PC-3 (cell line): ENCODE measurements at regions not wholly inside any gene's neighbourhood (a gene's known extent, or its start where the extent isn't known, plus 50 kb on each side); places are given as distances from the start of the nearest gene placed in this dataset.

Experiments used
- ATAC-seq: fragments of 200-7000 bp; cut with Tn5 transposase; 2 replicates; pipeline ENCODE4 v1.9.1; 2020; ENCODE audit warnings: mild to moderate bottlenecking, moderate library complexity
- BruUV-seq: library from RNA; stranded (reverse); fragments of 400-500 nt; replicated peaks from 2 replicates; lab custom pipeline; 2021; lab: Mats Ljungman, UMichigan
- CTCF ChIA-PET: fragments of 300-600 bp; sonication (Branson Sonifier 250); formaldehyde crosslinking; loops from one replicate; lab custom pipeline; 2022; ENCODE audit warnings: antibody characterized with exemption; lab: Charles Lee
- POLR2A ChIA-PET: fragments of 300-600 bp; sonication (Branson Sonifier 250); formaldehyde crosslinking; loops from one replicate; lab custom pipeline; 2022; ENCODE audit warnings: antibody characterized with exemption; ENCODE audit not compliant: unreplicated experiment; lab: Charles Lee
- DNase-seq: peaks from one replicate; pipeline ENCODE4 v3.0.0-alpha.2; 2015
- H2AFZ ChIP-seq: fragments of 300-600 bp; sonication (generic); 2 replicates; pipeline ENCODE4 v1.6.0; 2016; ENCODE audit warnings: antibody characterized with exemption, low read length
- H3F3A ChIP-seq: fragments of 300-600 bp; sonication (generic); one replicate; pipeline ENCODE4 v1.6.0; 2017; ENCODE audit warnings: antibody characterized with exemption, low read length, control low read depth, mild to moderate bottlenecking; ENCODE audit not compliant: unreplicated experiment
- H3K27ac ChIP-seq: fragments of 300-600 bp; sonication (generic); 2 replicates; pipeline ENCODE4 v1.5.1; 2016; ENCODE audit warnings: mild to moderate bottlenecking, low read length
- H3K27me3 ChIP-seq: fragments of 300-600 bp; sonication (generic); 2 replicates; pipeline ENCODE4 v1.6.1; 2016; ENCODE audit warnings: low read length, mixed read lengths
- H3K36me3 ChIP-seq: fragments of 300-600 bp; sonication (generic); 2 replicates; pipeline ENCODE4 v1.6.1; 2016; ENCODE audit warnings: low read depth, mixed run types, low read length, mixed read lengths
- H3K4me1 ChIP-seq: fragments of 300-600 bp; sonication (generic); 2 replicates; pipeline ENCODE4 v1.5.1; 2016; ENCODE audit warnings: low read length; ENCODE audit not compliant: insufficient read depth
- H3K4me2 ChIP-seq: fragments of 300-600 bp; sonication (generic); 2 replicates; pipeline ENCODE4 v1.6.0; 2016; ENCODE audit warnings: low read length
- H3K4me3 ChIP-seq: fragments of 300-600 bp; sonication (generic); 2 replicates; pipeline ENCODE4 v1.5.1; 2016; ENCODE audit warnings: mild to moderate bottlenecking, low read length, mixed read lengths
- H3K79me2 ChIP-seq: fragments of 300-600 bp; sonication (generic); 2 replicates; pipeline ENCODE4 v1.6.1; 2017; ENCODE audit warnings: low read length, mixed read lengths
- H3K9ac ChIP-seq: fragments of 300-600 bp; sonication (generic); 2 replicates; pipeline ENCODE4 v1.6.0; 2016; ENCODE audit warnings: mild to moderate bottlenecking, low read length
- H3K9me2 ChIP-seq: fragments of 300-600 bp; sonication (generic); replicated peaks from 2 replicates; pipeline ENCODE4 v1.6.1; 2016; ENCODE audit warnings: mixed run types, low read length, mixed read lengths
- H3K9me3 ChIP-seq: fragments of 300-600 bp; sonication (generic); 2 replicates; pipeline ENCODE4 v1.6.1; 2016; ENCODE audit warnings: low read length, mixed read lengths
- H4K20me1 ChIP-seq: fragments of 300-600 bp; sonication (generic); 2 replicates; pipeline ENCODE4 v1.6.1; 2016; ENCODE audit warnings: low read length, mixed read lengths
- EZH2 ChIP-seq: fragments of 300-600 bp; sonication (generic); IDR thresholded peaks from one replicate; pipeline ENCODE4 v1.6.1; 2017; ENCODE audit warnings: antibody characterized with exemption, mild to moderate bottlenecking, low read length; ENCODE audit not compliant: unreplicated experiment
- EZH2phosphoT487 ChIP-seq: fragments of 300-600 bp; sonication (generic); IDR thresholded peaks from 2 replicates; pipeline ENCODE4 v1.6.1; 2018; ENCODE audit warnings: mild to moderate bottlenecking, antibody characterized with exemption, low read length, borderline replicate concordance
- intact Hi-C: fragments of 100-400 bp; cut with micrococcal nuclease; formaldehyde crosslinking; loops from 2 replicates; pipeline ENCODE4 v1.9.0; 2023
- TF ChIP-seq, protein P1 (sequence below): fragments of 300-600 bp; sonication (generic); conservative IDR thresholded peaks from 2 replicates; pipeline ENCODE4 v1.5.1; 2017; ENCODE audit warnings: antibody characterized with exemption, low read depth, mild to moderate bottlenecking, low read length

DNA sequence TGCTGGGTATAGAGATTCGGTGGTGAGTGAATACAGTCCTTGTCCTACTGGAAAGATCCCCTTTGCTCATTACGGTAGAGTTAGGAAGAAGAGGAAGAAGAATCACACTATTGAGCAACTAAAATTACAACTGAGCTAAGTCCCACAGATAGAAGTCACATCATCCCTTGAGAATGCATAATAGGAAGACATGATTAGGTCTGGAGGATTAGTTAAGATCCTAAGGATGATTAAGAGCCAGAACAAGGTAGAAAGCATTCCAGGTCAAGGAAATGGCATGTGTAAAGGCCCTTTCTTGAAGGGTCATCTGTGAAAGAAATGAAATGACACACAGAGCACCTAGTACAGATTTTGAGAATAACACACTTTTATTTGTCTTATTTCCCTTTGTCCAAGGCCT, 503.5 kb downstream of the HAPSTR1 start:
- H3K36me3 ChIP-seq: no peaks in the 10 kb centered on the region
- no peaks in the 10 kb centered on the region for H3K4me1 ChIP-seq
- DNase-seq (no peak), ATAC-seq (no peak)
- intact Hi-C loops: no loop called here
- H3K9ac ChIP-seq: no peak overlapping the region
- CTCF ChIA-PET: no interaction called here
- no peak overlapping the region for H3K27ac ChIP-seq
- POLR2A ChIA-PET: no interaction called here
- BruUV-seq: no TSS peak
- no peaks in the 10 kb centered on the region for H3F3A ChIP-seq
- H3K9me3 ChIP-seq: no peaks in the 10 kb centered on the region
- no peaks in the 10 kb centered on the region for H3K27me3 ChIP-seq
- no peak overlapping the region for H2AFZ ChIP-seq
- no peaks in the 10 kb centered on the region for H3K79me2 ChIP-seq
- no peak overlapping the region for H3K4me2 ChIP-seq
- no peaks in the 10 kb centered on the region for H3K9me2 ChIP-seq
- no peaks in the 10 kb centered on the region for H4K20me1 ChIP-seq
- H3K4me3 ChIP-seq: no peak overlapping the region
- TF ChIP-seq EZH2phosphoT487: no peak
- TF ChIP-seq, protein P1, sequence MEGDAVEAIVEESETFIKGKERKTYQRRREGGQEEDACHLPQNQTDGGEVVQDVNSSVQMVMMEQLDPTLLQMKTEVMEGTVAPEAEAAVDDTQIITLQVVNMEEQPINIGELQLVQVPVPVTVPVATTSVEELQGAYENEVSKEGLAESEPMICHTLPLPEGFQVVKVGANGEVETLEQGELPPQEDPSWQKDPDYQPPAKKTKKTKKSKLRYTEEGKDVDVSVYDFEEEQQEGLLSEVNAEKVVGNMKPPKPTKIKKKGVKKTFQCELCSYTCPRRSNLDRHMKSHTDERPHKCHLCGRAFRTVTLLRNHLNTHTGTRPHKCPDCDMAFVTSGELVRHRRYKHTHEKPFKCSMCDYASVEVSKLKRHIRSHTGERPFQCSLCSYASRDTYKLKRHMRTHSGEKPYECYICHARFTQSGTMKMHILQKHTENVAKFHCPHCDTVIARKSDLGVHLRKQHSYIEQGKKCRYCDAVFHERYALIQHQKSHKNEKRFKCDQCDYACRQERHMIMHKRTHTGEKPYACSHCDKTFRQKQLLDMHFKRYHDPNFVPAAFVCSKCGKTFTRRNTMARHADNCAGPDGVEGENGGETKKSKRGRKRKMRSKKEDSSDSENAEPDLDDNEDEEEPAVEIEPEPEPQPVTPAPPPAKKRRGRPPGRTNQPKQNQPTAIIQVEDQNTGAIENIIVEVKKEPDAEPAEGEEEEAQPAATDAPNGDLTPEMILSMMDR: no peak
- no peak for TF ChIP-seq EZH2

DNA sequence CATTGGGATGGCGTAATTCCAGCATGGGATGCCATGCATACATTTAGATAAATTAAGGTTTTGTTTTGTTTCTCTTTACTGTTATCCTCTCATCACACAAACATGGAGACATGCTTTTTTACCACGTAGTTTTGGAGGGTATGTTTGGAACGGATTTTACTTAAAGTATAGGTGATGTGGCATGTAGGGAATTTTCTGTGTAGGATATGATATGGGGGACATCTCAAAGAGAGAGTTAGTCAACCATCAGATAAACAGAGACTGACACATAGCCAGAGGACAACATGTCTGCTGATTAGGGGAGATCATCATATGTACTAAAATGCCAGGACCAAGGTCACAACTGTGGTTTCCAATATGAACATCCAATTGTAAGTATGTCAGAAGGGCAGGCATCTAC, 503.9 kb downstream of the HAPSTR1 start:
- Histone ChIP-seq H4K20me1 (no peaks in the 10 kb centered on the region), H3K9ac (no peak overlapping the region), H3K9me3 (no peaks in the 10 kb centered on the region), H3F3A (no peaks in the 10 kb centered on the region), H3K27me3 (no peaks in the 10 kb centered on the region), H3K36me3 (no peaks in the 10 kb centered on the region), H3K4me2 (no peak overlapping the region), H2AFZ (no peak overlapping the region), H3K4me3 (no peak overlapping the region), H3K4me1 (no peaks in the 10 kb centered on the region), H3K79me2 (no peaks in the 10 kb centered on the region), H3K27ac (no peak overlapping the region), H3K9me2 (no peaks in the 10 kb centered on the region)
- no TSS peak for BruUV-seq
- ChIA-PET POLR2A (no interaction called here), CTCF (no interaction called here)
- intact Hi-C loops: no loop called here
- no peak for ATAC-seq
- TF ChIP-seq EZH2 (no peak), EZH2phosphoT487 (no peak)
- TF ChIP-seq, protein P1: no peak
- DNase-seq: no peak

DNA sequence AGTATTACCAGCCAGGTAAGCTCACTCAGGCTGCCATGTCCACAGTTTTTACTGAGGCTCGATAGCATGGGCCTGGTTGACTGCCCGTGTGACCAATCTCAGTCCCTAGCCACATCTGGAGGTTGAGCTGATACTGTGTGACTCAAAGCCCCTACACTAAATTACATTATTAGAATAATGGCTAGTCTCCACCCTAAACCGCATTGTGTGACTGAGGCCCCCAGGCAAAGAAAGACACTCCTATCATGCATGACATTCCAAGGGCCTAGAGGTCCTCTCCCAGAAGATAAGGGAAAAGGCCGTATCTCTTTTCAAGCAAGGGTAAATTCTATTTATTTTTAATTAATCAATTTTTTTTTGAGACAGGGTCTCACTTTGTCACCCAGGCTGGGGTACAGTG, 505.3 kb downstream of the HAPSTR1 start:
- Histone ChIP-seq H3K79me2 (no peaks in the 10 kb centered on the region), H3F3A (no peaks in the 10 kb centered on the region), H3K27me3 (no peaks in the 10 kb centered on the region), H3K27ac (no peak overlapping the region), H3K9me3 (no peaks in the 10 kb centered on the region), H3K9ac (no peak overlapping the region), H3K4me3 (no peak overlapping the region), H3K4me2 (no peak overlapping the region), H2AFZ (no peak overlapping the region), H3K4me1 (no peaks in the 10 kb centered on the region), H3K9me2 (no peaks in the 10 kb centered on the region), H3K36me3 (no peaks in the 10 kb centered on the region), H4K20me1 (no peaks in the 10 kb centered on the region)
- TF ChIP-seq, protein P1: no peak
- TF ChIP-seq EZH2 (no peak), EZH2phosphoT487 (no peak)
- no peak for DNase-seq
- POLR2A ChIA-PET: no interaction called here
- no peak for ATAC-seq
- intact Hi-C loops: no loop called here
- CTCF ChIA-PET: no interaction called here
- no TSS peak for BruUV-seq
